Neutrophil (primary cell): ENCODE measurements at regions not wholly inside any gene's neighbourhood (a gene's known extent, or its start where the extent isn't known, plus 50 kb on each side); places are given as distances from the start of the nearest gene placed in this dataset.

Experiments
- H3K27ac ChIP-seq: fragments of 200-600 bp; sonication (generic); 2 replicates; pipeline ENCODE4 v1.5.1; 2016; ENCODE audit warnings: mild to moderate bottlenecking, moderate library complexity
- H3K27me3 ChIP-seq: fragments of 200-600 bp; sonication (generic); 2 replicates; pipeline ENCODE4 v1.6.0; 2016; ENCODE audit warnings: mild to moderate bottlenecking
- H3K36me3 ChIP-seq: fragments of 200-600 bp; sonication (generic); 2 replicates; pipeline ENCODE4 v1.5.1; 2017
- H3K4me1 ChIP-seq, 2 experiments: fragments of 200-600 bp in 1 of 2; sonication (generic) in 1 of 2; 1 replicate in 1 of 2; 2 replicates in 1 of 2; pipeline versions ENCODE4 v1.5.1 to v1.6.1; 2013 to 2016; ENCODE audit warnings: low read depth in 1 of 2, low read length in 1 of 2, mild to moderate bottlenecking in 1 of 2, moderate library complexity in 1 of 2; ENCODE audit not compliant: control insufficient read depth in 1 of 2, insufficient read depth in 1 of 2
- H3K4me3 ChIP-seq, 2 experiments: fragments of 200-600 bp in 1 of 2; sonication (generic) in 1 of 2; 1 replicate in 1 of 2; 2 replicates in 1 of 2; pipeline ENCODE4 v1.5.1; 2013 to 2016; ENCODE audit warnings: low read depth in 1 of 2, low read length in 1 of 2, mild to moderate bottlenecking in 1 of 2, moderate library complexity in 1 of 2
- H3K9me3 ChIP-seq: fragments of 200-600 bp; sonication (generic); 2 replicates; pipeline ENCODE4 v1.5.1; 2016
- TF ChIP-seq, protein P1 (sequence below): fragments of 200-600 bp; sonication (generic); IDR thresholded peaks from 2 replicates; pipeline ENCODE4 v1.5.1; 2016; ENCODE audit warnings: antibody characterized with exemption

GRCh38 chr14:104385111-104385510 lies 194.5 kb upstream of the C14orf180 start:
- no peak overlapping the region for H3K4me3 ChIP-seq
- TF ChIP-seq, protein P1, sequence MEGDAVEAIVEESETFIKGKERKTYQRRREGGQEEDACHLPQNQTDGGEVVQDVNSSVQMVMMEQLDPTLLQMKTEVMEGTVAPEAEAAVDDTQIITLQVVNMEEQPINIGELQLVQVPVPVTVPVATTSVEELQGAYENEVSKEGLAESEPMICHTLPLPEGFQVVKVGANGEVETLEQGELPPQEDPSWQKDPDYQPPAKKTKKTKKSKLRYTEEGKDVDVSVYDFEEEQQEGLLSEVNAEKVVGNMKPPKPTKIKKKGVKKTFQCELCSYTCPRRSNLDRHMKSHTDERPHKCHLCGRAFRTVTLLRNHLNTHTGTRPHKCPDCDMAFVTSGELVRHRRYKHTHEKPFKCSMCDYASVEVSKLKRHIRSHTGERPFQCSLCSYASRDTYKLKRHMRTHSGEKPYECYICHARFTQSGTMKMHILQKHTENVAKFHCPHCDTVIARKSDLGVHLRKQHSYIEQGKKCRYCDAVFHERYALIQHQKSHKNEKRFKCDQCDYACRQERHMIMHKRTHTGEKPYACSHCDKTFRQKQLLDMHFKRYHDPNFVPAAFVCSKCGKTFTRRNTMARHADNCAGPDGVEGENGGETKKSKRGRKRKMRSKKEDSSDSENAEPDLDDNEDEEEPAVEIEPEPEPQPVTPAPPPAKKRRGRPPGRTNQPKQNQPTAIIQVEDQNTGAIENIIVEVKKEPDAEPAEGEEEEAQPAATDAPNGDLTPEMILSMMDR, result no peak

DNA sequence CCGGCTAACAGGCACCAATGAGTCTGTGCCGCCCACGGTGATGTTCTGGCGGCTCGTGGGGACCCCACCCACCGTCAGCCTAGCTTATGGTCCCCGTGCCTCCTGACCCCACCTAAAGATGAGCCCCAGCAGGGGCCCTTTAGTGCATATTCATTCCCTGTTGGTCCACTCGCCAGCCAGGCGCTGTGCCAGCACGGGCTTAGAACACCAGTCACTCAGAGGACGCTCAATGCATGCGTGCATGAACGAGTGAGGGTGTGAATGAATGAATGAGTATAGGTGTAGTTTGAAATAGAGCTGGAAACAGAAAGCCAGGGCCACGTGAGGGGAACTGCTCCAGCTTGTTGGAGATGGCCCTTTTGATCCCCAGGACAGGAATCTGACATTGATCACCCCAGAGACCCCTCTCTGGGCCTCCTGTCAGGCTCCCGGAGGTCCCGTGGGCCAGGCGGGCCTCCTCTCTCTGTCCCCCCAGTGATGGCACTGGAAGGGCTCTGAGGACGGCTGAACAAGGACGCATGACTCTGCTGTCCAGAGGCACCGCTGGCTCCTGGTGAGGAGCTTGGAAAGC lies 193.9 kb upstream of the C14orf180 start:
- no peak overlapping the region for H3K4me3 ChIP-seq
- TF ChIP-seq, protein P1, result no peak
- H3K4me1 ChIP-seq, result no peaks in the 10 kb centered on the region
- no peaks in the 10 kb centered on the region for H3K36me3 ChIP-seq
- H3K27ac ChIP-seq, result no peak overlapping the region
- H3K27me3 ChIP-seq, result peaks cover 18% of the 10 kb centered on the region
- H3K9me3 ChIP-seq, result no peaks in the 10 kb centered on the region

More at GRCh38 chr14:104385111-104385510, 194.5 kb upstream of the C14orf180 start:
- Histone ChIP-seq H3K27ac (no peak overlapping the region), H3K27me3 (peaks cover 18% of the 10 kb centered on the region), H3K9me3 (no peaks in the 10 kb centered on the region), H3K36me3 (no peaks in the 10 kb centered on the region), H3K4me1 (no peaks in the 10 kb centered on the region)

DNA sequence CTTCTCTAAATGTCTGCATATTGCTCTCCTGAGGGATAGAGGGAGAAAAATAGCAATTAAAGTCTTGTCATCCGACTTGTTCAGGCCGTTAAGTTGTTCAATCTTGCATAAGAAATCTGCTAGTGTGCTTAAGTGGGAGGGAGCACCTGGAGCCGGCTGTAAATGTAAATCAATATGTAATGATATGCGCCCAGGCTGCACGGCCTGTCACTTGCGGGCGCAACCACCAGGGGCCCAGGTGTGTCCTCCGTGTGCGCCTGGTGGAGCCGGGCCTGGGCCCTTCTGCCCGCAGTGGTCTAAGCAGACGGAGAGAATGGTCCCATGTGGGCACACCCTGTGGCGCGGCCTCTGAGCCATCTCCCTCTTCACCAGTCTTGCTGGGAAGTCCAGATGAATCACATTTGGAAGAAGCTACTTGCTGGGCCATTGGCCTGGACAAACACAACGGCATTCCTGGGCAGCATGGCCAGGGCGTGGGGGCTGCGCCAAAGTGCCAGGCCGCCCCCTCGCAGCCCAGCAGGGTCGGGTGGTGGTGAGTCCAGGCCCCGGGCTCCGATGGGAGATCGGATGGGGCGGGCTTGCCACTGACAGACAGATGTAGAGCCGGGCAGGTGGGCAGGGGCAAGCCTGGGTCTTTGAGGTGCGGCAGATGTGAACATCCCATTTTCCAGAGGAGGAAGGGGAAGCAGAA lies 193.3 kb upstream of the C14orf180 start:
- Histone ChIP-seq H3K4me3 (no peak overlapping the region), H3K27ac (no peak overlapping the region), H3K9me3 (no peaks in the 10 kb centered on the region), H3K36me3 (no peaks in the 10 kb centered on the region), H3K27me3 (peaks cover 18% of the 10 kb centered on the region), H3K4me1 (no peaks in the 10 kb centered on the region)
- TF ChIP-seq, protein P1, result no peak

DNA sequence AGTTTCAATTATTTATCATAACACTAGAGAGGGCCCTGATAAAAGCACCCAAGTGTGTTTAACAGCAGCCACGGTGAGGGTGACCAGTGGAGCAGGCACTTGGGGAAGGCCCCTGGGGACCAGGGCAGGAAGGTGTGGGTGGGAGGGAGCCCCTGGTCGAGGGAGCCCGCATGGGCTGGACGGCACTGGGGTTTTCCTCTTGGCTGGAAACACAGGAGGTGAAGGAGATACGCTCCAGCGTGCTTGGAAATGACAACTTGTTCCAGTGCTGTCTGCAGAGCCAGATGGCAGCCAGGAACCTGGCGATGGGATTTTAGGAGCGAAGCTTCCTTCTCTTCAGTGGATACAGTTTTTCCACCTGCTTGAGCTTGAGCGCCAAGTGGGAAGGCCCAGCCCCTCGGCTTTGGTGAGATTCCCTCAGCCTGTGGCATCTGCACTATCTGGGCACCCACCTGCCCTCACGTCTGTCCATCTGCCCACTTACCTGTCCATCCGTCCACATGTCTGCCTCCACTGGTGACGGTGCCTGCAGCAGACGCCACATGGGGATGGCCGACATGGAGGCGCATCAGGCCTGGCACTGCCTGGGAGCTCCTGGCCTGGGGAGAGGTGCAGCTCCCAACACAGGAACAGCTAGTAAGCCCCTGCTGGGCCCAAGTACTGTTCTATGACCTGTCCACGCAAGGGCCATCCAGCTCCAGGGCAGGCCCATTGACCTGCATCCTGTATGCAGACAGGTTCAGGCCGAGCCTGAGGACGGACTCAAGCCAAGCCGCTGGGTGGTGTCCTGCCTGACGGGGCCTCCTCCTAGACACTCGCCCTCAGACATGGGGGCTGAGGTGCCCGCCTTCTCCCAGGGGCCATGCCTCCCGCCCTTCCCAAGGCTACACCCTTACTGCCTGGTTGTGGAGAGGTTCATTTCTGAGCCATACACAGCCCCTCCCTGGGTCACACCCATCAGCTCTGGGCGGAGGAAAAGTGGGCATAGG lies 192.2 kb upstream of the C14orf180 start:
- TF ChIP-seq, protein P1, result no peak
- Histone ChIP-seq H3K27ac (no peak overlapping the region), H3K9me3 (no peaks in the 10 kb centered on the region), H3K4me3 (no peak overlapping the region), H3K4me1 (no peaks in the 10 kb centered on the region), H3K36me3 (no peaks in the 10 kb centered on the region), H3K27me3 (peaks cover 28% of the 10 kb centered on the region)

- Histone ChIP-seq H3K4me3 (no peak overlapping the region), H3K36me3 (no peaks in the 10 kb centered on the region), H3K27me3 (peaks cover 27% of the 10 kb centered on the region), H3K4me1 (no peaks in the 10 kb centered on the region), H3K9me3 (no peaks in the 10 kb centered on the region), H3K27ac (no peak overlapping the region)
- TF ChIP-seq, protein P1, result no peak
These were observed 191.5 kb upstream of the C14orf180 start for GRCh38 chr14:104388011-104388521.
